ENCODE measurements at regions not wholly inside any gene's neighbourhood (a gene's known extent, or its start where the extent isn't known, plus 50 kb on each side); places are given as distances from the start of the nearest gene placed in this dataset.
"Not testable (repeated sequence)": the region's sequence is repeated elsewhere in the genome, so short reads cannot be mapped to it uniquely, and the experiment has no call there.

DNA sequence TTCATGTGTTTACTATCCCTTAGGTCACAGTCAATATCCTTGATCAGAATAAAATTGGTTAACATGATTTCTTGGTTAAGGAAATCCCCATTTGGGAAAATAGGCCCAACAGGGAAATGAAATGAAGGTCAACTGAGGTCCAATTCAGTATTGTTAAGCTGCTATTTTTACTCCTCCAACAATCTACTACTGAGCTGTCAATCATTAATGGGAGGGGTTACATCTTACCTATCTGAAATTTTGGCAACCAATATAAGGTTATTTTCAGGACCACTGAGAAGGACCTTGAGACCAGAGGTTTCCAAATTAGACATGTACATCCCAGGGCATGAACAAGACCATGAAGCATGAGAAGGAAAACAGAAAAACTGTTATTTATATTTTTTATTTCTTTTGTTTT lies 64.2 kb upstream of the ALG13 start:
- ChIA-PET POLR2A (ENCODE audit: unreplicated experiment) (no interaction called here), CTCF (no interaction called here)
- Histone ChIP-seq H2AFZ (replicated peaks; ENCODE audit: low read length, poor library complexity) (no peak overlapping the region), H3K4me3 (ENCODE audit: insufficient read depth, low read depth, low read length) (no peak overlapping the region), H4K91ac (ENCODE audit: insufficient read depth, low read depth, low read length) (no peak overlapping the region), H3K36me3 (ENCODE audit: control insufficient read depth, insufficient read depth, low read length) (no peaks in the 10 kb centered on the region), H3K56ac (ENCODE audit: extremely low read depth, insufficient read depth, low read length) (no peak overlapping the region), H2BK15ac (ENCODE audit: low read depth, low read length) (no peak overlapping the region), H3K79me1 (ENCODE audit: low read depth in 1 of 2, low read length in 2 of 2) (no peaks in the 10 kb centered on the region), H3K18ac (ENCODE audit: low read depth, low read length) (no peak overlapping the region), H3K23ac (ENCODE audit: low read depth, low read length) (no peak overlapping the region), H3K9me1 (ENCODE audit: insufficient read depth, low read length) (no peaks in the 10 kb centered on the region), H3K4ac (ENCODE audit: low read depth, low read length) (no peak overlapping the region), H3K4me2 (ENCODE audit: low read depth, low read length) (no peak overlapping the region), H2BK120ac (ENCODE audit: low read depth, low read length) (no peak overlapping the region), H4K8ac (ENCODE audit: low read depth in 2 of 2, low read length in 2 of 2) (no peak overlapping the region), H3K9me3 (ENCODE audit: control insufficient read depth, insufficient read depth, low read length) (no peaks in the 10 kb centered on the region), H2BK20ac (ENCODE audit: low read depth, low read length) (no peak overlapping the region), H4K20me1 (ENCODE audit: insufficient read depth, low read length) (no peaks in the 10 kb centered on the region), H2AK9ac (replicated peaks; ENCODE audit: low read depth, low read length, poor library complexity) (no peak overlapping the region), H3K4me1 (ENCODE audit: control insufficient read depth, insufficient read depth, low read length) (no peaks in the 10 kb centered on the region), H2BK5ac (ENCODE audit: low read depth, low read length, poor library complexity, severe bottlenecking) (no peak overlapping the region), H3K14ac (replicated peaks; ENCODE audit: low read depth, low read length) (no peak overlapping the region), H2AK5ac (ENCODE audit: low read depth, low read length) (no peak overlapping the region), H3K9ac (ENCODE audit: low read depth, low read length) (no peak overlapping the region), H3K27me3 (ENCODE audit: control insufficient read depth, insufficient read depth, low read length) (no peaks in the 10 kb centered on the region), H4K5ac (ENCODE audit: low read depth, low read length) (no peak overlapping the region), H3K27ac (ENCODE audit: insufficient read depth, low read length) (no peak overlapping the region)
- in situ Hi-C loops (cut with MboI; ENCODE audit: low sequenced_read_pairs) (no loop called here), intact Hi-C loops (cut with micrococcal nuclease) (no loop called here), dilution Hi-C loops (cut with HindIII; ENCODE audit: low sequenced_read_pairs, unreplicated experiment) (no loop called here)
- BruUV-seq (replicated peaks): no TSS peak
- DNase-seq: no peak
- TF ChIP-seq MAFK (IDR thresholded peaks at IDR 0.05; ENCODE audit: low read depth, low read length): no peak
- no peak for TF ChIP-seq CHD1 (IDR thresholded peaks at IDR 0.05; ENCODE audit: low read depth, low read length)
- TF ChIP-seq, protein P1, sequence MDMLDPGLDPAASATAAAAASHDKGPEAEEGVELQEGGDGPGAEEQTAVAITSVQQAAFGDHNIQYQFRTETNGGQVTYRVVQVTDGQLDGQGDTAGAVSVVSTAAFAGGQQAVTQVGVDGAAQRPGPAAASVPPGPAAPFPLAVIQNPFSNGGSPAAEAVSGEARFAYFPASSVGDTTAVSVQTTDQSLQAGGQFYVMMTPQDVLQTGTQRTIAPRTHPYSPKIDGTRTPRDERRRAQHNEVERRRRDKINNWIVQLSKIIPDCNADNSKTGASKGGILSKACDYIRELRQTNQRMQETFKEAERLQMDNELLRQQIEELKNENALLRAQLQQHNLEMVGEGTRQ (IDR thresholded peaks at IDR 0.05; ENCODE audit: low read depth, low read length): no peak
- no peak for ATAC-seq (ENCODE audit: low read depth)

GRCh38 chrX:111620084-111620483 lies 60.9 kb upstream of the ALG13 start:
- H2AFZ ChIP-seq (replicated peaks; ENCODE audit: low read length, poor library complexity); H4K8ac ChIP-seq (ENCODE audit: low read depth in 2 of 2, low read length in 2 of 2); H3K27ac ChIP-seq (ENCODE audit: insufficient read depth, low read length); intact Hi-C loops (cut with micrococcal nuclease); H2AK9ac ChIP-seq (replicated peaks; ENCODE audit: low read depth, low read length, poor library complexity); H4K20me1 ChIP-seq (ENCODE audit: insufficient read depth, low read length); H3K4ac ChIP-seq (ENCODE audit: low read depth, low read length); H3K56ac ChIP-seq (ENCODE audit: extremely low read depth, insufficient read depth, low read length); H4K91ac ChIP-seq (ENCODE audit: insufficient read depth, low read depth, low read length); H2BK5ac ChIP-seq (ENCODE audit: low read depth, low read length, poor library complexity, severe bottlenecking); H3K18ac ChIP-seq (ENCODE audit: low read depth, low read length); dilution Hi-C loops (cut with HindIII; ENCODE audit: low sequenced_read_pairs, unreplicated experiment); BruUV-seq (replicated peaks); H3K79me1 ChIP-seq (ENCODE audit: low read depth in 1 of 2, low read length in 2 of 2); H3K4me1 ChIP-seq (ENCODE audit: control insufficient read depth, insufficient read depth, low read length); H4K5ac ChIP-seq (ENCODE audit: low read depth, low read length); CTCF ChIA-PET; ATAC-seq (ENCODE audit: low read depth); in situ Hi-C loops (cut with MboI; ENCODE audit: low sequenced_read_pairs); H3K23ac ChIP-seq (ENCODE audit: low read depth, low read length); H3K9me3 ChIP-seq (ENCODE audit: control insufficient read depth, insufficient read depth, low read length); H3K14ac ChIP-seq (replicated peaks; ENCODE audit: low read depth, low read length); H3K9ac ChIP-seq (ENCODE audit: low read depth, low read length); H2BK15ac ChIP-seq (ENCODE audit: low read depth, low read length); POLR2A ChIA-PET (ENCODE audit: unreplicated experiment); H2BK20ac ChIP-seq (ENCODE audit: low read depth, low read length); H2BK120ac ChIP-seq (ENCODE audit: low read depth, low read length); H3K9me1 ChIP-seq (ENCODE audit: insufficient read depth, low read length); H3K36me3 ChIP-seq (ENCODE audit: control insufficient read depth, insufficient read depth, low read length); H3K27me3 ChIP-seq (ENCODE audit: control insufficient read depth, insufficient read depth, low read length); H2AK5ac ChIP-seq (ENCODE audit: low read depth, low read length); H3K4me2 ChIP-seq (ENCODE audit: low read depth, low read length); H3K4me3 ChIP-seq (ENCODE audit: insufficient read depth, low read depth, low read length); DNase-seq: not testable (repeated sequence)
- no CpG with 5 or more reads among the region's 11 CpGs for WGBS, 2 experiments (ENCODE audit: extremely low coverage in 2 of 2, insufficient read length in 1 of 2)

All from IMR-90 (cell line).